Epithelial cell of prostate (primary cell): ENCODE measurements at regions not wholly inside any gene's neighbourhood (a gene's known extent, or its start where the extent isn't known, plus 50 kb on each side); places are given as distances from the start of the nearest gene placed in this dataset.
"Not testable (repeated sequence)": the region's sequence is repeated elsewhere in the genome, so short reads cannot be mapped to it uniquely, and the experiment has no call there.

Experiments
- DNase-seq: peaks from one replicate; pipeline ENCODE4 v3.0.0-alpha.2; 2011; ENCODE audit warnings: low read depth, low spot score
- H3K27ac ChIP-seq: fragments of 450-650 bp; 2 replicates; pipeline ENCODE4 v1.5.1; 2017; ENCODE audit warnings: mild to moderate bottlenecking

DNA sequence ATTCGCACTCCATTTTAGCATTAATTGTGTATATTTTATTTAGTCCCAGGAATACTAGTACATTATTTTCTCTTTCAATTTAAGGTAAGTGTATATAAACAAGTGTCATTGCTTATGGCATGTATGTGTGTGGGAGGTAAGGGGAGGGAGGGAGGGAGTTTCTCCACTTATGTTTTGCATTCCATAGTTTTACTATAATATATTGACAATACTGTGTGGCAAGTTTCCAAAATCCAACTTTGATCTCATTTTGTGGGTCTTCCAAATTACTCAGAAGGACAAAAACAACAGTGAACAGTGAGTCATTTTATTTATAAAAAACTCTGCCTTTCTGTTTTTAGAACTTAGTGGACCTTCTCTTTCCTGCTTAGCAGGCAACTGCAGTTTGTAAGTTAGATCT lies 102.3 kb upstream of the SEMA3E start:
- no peak overlapping the region for H3K27ac ChIP-seq
- no peak for DNase-seq

DNA sequence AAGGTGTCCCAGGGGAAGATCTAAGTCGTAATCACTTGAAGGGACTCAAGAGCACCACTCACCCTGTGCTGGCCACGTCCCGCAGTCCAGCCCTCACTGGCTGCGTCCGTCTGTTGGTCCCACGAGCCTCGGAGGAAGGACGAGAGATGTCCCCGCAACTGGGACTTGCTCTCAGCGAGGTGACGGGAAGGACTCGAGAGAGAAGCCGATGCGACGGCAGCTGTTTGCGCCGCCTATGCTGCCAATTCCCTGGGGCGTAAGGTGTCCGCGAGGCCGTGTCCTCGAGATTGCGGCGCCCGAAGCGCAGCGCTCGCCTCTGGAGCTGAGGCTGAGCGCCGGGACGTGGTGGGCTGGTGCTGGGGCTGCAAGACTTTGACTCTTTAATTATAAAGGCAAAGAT lies 100.6 kb upstream of the SEMA3E start:
- no peak for DNase-seq
- no peak overlapping the region for H3K27ac ChIP-seq

DNA sequence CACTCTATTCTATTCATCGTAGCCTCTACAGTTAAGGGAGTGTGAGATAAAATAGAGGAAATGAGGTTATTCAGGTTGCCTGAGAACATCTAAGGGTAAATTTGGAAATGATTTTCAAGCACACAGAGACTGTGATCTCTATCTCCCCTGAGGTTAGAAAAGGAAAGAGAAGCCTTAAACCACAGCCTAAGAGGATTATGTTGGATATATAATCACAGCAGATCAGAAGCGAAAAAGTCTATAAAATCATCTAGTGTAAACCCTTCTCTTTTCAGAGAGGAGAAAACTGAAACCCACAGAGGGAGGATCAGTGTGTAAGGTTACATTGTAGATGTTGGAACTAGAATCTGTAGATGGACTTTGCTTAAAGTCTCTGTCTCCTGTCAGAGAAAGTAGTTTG lies 90.6 kb upstream of the SEMA3E start:
- H3K27ac ChIP-seq = no peak overlapping the region

DNA sequence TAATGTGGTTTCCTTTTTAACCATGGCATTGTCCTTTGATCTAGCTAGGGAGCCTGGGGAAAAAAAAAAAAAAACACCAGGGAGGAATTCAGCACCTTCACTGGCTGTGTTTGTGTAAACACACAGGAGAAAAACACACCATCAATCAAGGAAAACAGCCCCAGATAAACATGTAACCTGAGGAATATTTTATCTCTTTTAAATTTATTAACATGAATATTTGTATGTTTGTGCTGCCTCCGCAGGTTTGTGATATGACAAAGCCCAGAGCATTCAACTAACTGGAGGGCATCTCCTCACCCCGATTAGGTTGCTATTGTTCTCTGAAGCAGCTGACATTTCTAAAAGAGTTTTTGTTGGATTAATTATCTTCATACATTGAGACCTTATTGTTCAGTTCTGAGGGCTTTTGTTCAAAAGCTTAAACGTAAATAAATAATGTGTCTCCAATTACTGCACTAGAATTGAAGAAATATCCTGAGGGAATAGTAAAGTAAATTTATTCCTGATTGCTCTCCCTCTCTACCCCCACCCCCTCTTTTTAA lies 89.4 kb upstream of the SEMA3E start:
- no peak for DNase-seq
- no peak overlapping the region for H3K27ac ChIP-seq

More for the DNA sequence above, 90.6 kb upstream of the SEMA3E start:
- no peak for DNase-seq

DNA sequence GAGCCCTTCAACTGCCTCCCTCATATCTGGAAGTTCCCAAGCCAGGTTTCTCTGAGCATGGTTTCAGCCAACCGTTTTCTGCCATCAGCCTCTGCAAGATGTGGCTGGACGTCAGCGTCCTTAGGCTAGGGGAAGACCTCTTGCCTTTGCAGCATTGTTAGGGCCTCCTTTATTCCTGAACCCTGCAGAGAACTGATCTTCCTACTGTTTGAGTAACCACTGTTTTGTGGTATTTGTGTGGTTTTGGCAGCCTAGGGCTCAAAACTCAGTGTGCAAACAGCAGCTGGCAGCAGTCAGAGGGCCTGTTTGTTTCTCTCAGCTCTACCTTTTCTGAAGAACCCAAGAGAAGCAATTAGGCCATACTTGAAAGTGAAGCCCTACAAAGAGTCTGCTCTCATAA lies 83.4 kb upstream of the SEMA3E start:
- DNase-seq = no peak
- H3K27ac ChIP-seq = no peak overlapping the region

DNA sequence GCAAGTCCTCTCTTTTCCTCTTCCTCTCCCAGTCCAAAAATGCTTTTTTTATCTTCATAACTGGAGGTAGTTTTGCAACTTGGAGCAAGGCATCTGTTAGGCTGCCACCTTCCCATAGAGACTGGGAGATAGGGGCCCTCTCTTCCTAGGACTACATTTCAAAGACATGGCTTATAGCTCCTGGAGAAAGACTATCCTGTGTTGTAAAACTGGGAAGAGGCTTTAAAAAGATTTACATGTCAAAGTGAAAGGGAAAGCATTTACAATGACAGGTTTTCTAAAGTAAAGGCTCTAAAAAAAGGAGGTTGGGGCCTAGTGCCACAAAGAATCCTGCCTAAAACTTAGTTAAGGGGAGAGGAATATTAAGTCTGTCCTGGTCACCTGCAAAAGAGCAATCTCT lies 82.2 kb upstream of the SEMA3E start:
- H3K27ac ChIP-seq = no peak overlapping the region
- DNase-seq = no peak

DNA sequence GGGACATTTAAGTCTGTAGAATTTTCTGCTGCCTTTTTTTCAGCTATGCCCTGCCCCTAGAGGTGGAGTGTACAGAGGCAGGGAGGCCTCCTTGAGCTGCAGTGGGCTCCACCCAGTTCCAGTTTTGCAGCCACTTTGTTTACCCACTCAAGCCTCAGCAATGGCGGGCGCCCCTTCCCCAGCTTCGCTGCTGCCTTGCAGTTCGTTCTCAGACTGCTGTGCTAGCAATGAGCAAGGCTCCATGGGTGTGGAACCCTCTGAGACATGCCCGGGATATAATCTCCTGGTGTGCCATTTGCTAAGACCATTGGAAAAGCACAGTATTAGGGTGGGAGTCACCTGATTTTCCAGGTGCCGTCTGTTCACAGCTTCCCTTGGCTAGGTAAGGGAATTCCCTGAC lies 68.0 kb upstream of the SEMA3E start:
- not testable (repeated sequence) for H3K27ac ChIP-seq

DNA sequence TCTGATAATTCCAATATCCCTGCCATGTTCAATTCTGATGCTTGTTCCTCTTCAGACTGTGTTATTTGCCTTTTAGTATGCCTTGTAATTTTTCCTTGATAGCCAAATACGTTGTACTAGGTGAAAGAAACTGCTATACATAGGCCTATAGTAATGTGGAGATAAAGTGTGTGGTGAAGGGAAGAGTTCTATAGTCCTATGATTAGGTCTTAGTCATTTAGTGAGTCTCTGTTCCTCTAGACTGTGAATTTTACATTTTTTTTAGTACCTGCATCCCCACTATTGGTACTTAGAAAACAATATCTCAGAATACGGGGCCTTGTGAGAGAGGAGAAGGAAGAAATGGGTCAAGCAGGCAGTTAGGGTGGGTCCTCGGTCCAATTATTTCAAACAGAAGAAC lies 59.6 kb upstream of the SEMA3E start:
- H3K27ac ChIP-seq = no peak overlapping the region
- no peak for DNase-seq

More for the DNA sequence above, 68.0 kb upstream of the SEMA3E start:
- not testable (repeated sequence) for DNase-seq

DNA sequence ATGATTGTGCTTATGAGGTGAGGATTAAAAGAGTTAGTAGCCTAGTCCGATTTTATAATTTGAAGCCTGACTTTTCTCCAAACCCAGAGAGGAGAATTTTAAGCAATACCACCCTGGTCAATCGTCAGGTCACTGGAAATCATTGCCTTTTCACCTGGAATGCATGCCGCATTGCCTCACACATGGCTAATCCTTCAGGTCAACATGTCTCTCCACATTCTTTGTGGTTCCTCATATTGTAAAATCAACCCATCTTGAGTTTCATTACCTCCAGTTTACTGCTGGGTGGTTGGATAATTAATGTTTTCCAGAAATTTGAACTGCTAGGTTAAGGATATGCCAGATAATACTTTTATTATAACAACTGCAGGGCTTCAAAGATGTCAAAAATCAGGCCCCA lies 55.6 kb upstream of the SEMA3E start:
- no peak overlapping the region for H3K27ac ChIP-seq
- DNase-seq = no peak

DNA sequence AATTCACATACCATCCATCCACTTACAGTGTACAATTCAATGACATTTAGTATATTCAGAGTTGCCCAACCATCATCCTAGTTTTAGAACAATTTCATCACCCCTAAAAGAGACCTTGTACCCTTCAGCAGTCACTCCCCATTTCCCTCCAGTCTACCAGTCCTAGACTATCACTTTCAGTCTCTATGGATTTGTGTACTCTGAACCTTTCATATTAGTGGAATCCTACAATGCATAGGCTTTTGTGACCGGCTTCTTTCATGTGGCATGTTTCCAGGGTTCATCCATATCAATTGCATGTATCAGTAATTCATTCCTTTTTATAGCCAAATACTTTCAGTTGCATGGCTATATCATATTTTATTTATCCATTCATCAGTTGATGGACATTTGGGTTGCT lies 53.5 kb upstream of the SEMA3E start:
- DNase-seq = no peak
- no peak overlapping the region for H3K27ac ChIP-seq

DNA sequence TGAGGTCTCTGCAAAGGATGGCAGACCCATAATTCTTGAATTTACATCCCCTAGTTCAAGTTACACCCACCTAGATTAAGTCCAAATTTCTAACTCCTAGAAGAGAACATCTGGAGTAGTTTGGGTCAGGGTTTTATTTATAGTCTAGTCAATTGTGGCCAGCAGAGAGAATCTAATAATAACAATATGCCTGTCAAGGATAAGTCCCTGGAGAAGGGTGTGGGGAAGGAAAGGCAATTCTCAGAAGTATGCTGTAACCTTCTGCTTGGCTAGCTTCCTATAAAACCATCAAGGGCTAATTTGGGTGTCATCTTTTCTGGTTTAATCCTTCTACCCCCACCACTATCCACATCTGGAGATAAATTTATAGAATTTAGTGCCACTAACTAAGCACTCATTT lies 52.8 kb upstream of the SEMA3E start:
- DNase-seq = no peak
- no peak overlapping the region for H3K27ac ChIP-seq
